ENCODE measurements at regions not wholly inside any gene's neighbourhood (a gene's known extent, or its start where the extent isn't known, plus 50 kb on each side); places are given as distances from the start of the nearest gene placed in this dataset.
"Not testable (repeated sequence)": the region's sequence is repeated elsewhere in the genome, so short reads cannot be mapped to it uniquely, and the experiment has no call there.

DNA sequence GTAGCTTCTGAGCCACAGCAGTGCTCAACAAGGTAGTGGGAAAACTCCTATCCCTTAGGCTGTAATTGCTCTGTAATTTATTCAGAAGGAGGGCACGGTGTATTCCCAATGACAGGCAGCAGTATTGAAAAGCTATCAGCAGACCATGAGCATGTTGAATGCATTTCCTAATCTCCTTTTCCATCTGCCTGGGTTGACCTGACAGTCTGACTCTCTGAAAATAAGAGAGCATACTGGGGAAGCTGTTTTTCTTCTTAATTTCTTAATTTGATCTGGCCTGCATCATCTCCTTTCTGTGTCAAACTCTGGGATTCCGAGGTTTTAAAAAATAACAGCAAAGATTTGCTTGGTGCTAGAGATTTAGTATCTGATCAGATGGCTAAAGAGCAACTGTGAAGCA lies 88.1 kb upstream of the SLC35F3 start:
- H3K27me3 ChIP-seq: no peaks in the 10 kb centered on the region
- TF ChIP-seq, protein P1, sequence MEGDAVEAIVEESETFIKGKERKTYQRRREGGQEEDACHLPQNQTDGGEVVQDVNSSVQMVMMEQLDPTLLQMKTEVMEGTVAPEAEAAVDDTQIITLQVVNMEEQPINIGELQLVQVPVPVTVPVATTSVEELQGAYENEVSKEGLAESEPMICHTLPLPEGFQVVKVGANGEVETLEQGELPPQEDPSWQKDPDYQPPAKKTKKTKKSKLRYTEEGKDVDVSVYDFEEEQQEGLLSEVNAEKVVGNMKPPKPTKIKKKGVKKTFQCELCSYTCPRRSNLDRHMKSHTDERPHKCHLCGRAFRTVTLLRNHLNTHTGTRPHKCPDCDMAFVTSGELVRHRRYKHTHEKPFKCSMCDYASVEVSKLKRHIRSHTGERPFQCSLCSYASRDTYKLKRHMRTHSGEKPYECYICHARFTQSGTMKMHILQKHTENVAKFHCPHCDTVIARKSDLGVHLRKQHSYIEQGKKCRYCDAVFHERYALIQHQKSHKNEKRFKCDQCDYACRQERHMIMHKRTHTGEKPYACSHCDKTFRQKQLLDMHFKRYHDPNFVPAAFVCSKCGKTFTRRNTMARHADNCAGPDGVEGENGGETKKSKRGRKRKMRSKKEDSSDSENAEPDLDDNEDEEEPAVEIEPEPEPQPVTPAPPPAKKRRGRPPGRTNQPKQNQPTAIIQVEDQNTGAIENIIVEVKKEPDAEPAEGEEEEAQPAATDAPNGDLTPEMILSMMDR (IDR thresholded peaks at IDR 0.05): no peak

DNA sequence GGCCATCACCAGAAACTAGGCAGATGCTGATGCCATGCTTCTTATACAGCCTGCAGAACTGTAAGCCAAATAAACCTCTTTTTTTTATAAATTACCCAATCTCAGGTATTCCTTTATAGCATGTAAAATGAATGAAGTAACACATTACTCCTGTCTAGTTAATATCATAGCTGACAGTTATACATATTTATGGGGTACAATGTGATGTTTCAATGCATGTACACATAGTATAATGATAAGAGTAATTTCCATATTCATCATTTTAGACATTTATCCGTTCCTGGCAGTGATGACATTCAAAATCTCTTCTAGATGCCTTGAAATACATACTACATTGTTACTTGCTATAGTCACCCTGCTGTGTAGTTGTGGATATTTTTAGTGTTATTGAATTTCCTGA lies 85.4 kb upstream of the SLC35F3 start:
- Histone ChIP-seq H3K27me3 (no peaks in the 10 kb centered on the region), H3K27ac (no peak overlapping the region)
- TF ChIP-seq, protein P1 (IDR thresholded peaks at IDR 0.05): no peak

More for the DNA sequence above, 88.1 kb upstream of the SLC35F3 start:
- Histone ChIP-seq H3K27ac (no peak overlapping the region), H3K36me3 (no peaks in the 10 kb centered on the region), H3K4me1 (ENCODE audit: control insufficient read depth in 1 of 2, insufficient read depth in 1 of 2, low read depth in 1 of 2, low read length in 1 of 2) (no peaks in the 10 kb centered on the region), H3K9me3 (no peaks in the 10 kb centered on the region), H3K4me3 (ENCODE audit: low read depth in 1 of 2, low read length in 1 of 2) (no peak overlapping the region)

DNA sequence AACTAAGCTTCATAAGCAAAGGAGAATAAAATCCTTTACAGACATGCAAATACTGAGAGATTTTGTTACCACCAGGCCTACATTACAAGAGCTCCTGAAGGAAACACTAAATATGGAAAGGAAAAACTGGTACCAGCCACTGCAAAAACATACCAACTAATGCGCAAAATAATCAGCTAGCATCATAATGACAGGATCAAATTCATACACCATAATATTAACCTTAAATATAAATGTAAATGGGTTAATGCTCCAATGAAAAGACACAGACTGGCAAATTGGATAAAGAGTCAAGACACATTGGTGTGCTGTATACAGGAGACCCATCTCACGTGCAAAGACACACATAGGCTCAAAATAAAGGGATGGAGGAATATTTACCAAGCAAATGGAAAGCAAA lies 80.3 kb upstream of the SLC35F3 start:
- not testable (repeated sequence) for H3K4me3 ChIP-seq (ENCODE audit: low read depth in 1 of 2, low read length in 1 of 2); H3K27me3 ChIP-seq; H3K36me3 ChIP-seq; H3K4me1 ChIP-seq (ENCODE audit: control insufficient read depth in 1 of 2, insufficient read depth in 1 of 2, low read depth in 1 of 2, low read length in 1 of 2); H3K9me3 ChIP-seq; H3K27ac ChIP-seq

More for the DNA sequence above, 85.4 kb upstream of the SLC35F3 start:
- Histone ChIP-seq H3K4me3 (ENCODE audit: low read depth in 1 of 2, low read length in 1 of 2) (no peak overlapping the region), H3K9me3 (no peaks in the 10 kb centered on the region), H3K36me3 (no peaks in the 10 kb centered on the region), H3K4me1 (ENCODE audit: control insufficient read depth in 1 of 2, insufficient read depth in 1 of 2, low read depth in 1 of 2, low read length in 1 of 2) (no peaks in the 10 kb centered on the region)

DNA sequence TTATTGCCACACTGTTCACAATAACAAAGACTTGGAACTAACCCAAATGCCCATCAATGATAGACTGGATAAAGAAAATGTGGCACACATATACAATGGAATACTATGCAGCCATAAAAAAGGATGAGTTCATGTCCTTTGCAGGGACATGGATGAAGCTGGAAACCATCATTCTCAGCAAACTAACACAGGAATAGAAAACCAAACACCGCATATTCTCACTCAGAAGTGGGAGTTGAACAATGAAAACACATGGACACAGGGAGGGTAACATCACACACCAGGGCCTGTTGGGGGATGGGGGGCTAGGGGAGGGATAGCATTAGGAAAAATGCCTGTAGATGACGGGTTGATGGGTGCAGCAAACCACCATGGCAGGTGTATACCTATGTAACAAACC lies 76.5 kb upstream of the SLC35F3 start:
- H3K4me3 ChIP-seq (ENCODE audit: low read depth in 1 of 2, low read length in 1 of 2); H3K4me1 ChIP-seq (ENCODE audit: control insufficient read depth in 1 of 2, insufficient read depth in 1 of 2, low read depth in 1 of 2, low read length in 1 of 2); H3K9me3 ChIP-seq; H3K27ac ChIP-seq; H3K36me3 ChIP-seq; H3K27me3 ChIP-seq: not testable (repeated sequence)

DNA sequence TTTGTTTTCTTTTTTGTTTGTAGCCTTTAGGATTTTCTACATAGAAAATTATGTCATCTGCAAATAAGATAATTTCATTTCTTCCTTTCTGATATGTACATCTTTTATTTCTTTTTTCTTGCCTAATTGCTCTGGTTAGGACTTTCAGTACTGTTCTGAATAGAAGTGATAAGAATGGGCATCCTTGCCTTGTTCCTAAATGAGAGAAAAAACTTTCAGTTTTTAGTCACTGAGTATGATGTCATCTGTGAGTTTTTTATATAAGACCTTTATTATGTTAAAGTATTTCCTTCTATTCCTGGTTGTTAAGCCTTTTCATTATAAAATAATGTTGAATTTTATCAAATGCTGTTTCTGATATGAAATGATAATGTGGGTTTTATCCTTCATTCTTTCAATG lies 76.0 kb upstream of the SLC35F3 start:
- Histone ChIP-seq H3K9me3 (no peaks in the 10 kb centered on the region), H3K27me3 (no peaks in the 10 kb centered on the region), H3K4me3 (ENCODE audit: low read depth in 1 of 2, low read length in 1 of 2) (no peak overlapping the region), H3K4me1 (ENCODE audit: control insufficient read depth in 1 of 2, insufficient read depth in 1 of 2, low read depth in 1 of 2, low read length in 1 of 2) (no peaks in the 10 kb centered on the region), H3K27ac (no peak overlapping the region), H3K36me3 (no peaks in the 10 kb centered on the region)
- TF ChIP-seq, protein P1 (IDR thresholded peaks at IDR 0.05): no peak

DNA sequence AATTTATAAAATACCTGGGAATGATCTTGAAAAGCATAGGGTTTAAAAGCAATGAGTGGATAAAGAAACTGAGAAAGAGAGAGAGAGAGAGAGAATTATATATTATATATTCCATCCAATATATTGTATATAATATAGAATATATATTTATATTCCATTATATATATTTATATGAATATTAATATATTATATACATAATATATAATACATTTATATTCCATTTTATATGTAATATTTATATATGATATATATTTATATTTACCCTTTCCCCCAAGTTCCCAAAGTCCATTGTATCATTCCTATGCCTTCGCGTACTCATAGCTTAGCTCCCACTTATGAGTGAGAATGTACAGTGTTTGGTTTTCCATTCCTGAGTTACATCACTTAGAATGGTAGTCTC lies 69.9 kb upstream of the SLC35F3 start:
- H3K36me3 ChIP-seq: no peaks in the 10 kb centered on the region
- H3K9me3 ChIP-seq: no peaks in the 10 kb centered on the region
- no peaks in the 10 kb centered on the region for H3K4me1 ChIP-seq (ENCODE audit: control insufficient read depth in 1 of 2, insufficient read depth in 1 of 2, low read depth in 1 of 2, low read length in 1 of 2)
- TF ChIP-seq, protein P1 (IDR thresholded peaks at IDR 0.05): no peak
- no peak overlapping the region for H3K27ac ChIP-seq
- H3K27me3 ChIP-seq: no peaks in the 10 kb centered on the region
- H3K4me3 ChIP-seq (ENCODE audit: low read depth in 1 of 2, low read length in 1 of 2): no peak overlapping the region

DNA sequence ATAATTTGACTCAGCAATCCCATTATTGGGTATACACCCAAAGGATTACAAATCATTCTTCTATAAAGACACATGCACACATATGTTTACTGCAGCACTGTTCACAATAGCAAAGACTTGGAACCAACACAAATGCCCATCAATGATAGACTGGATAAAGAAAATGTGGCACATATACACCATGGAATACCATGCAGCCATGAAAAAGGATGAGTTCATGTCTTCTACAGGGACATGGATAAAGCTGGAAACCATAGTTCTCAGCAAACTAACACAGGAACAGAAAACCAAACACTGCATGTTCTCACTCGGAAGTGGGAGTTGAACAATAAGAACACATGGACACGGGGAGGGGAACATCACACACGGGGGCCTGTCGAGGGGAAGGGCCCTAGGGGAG lies 66.3 kb upstream of the SLC35F3 start:
- H3K27ac ChIP-seq: not testable (repeated sequence)

More for the DNA sequence above, 66.3 kb upstream of the SLC35F3 start:
- not testable (repeated sequence) for H3K9me3 ChIP-seq; H3K4me3 ChIP-seq (ENCODE audit: low read depth in 1 of 2, low read length in 1 of 2); H3K4me1 ChIP-seq (ENCODE audit: control insufficient read depth in 1 of 2, insufficient read depth in 1 of 2, low read depth in 1 of 2, low read length in 1 of 2); H3K36me3 ChIP-seq; H3K27me3 ChIP-seq
